Thyroid gland (tissue), 4 donors: ENCODE measurements at regions not wholly inside any gene's neighbourhood (a gene's known extent, or its start where the extent isn't known, plus 50 kb on each side); places are given as distances from the start of the nearest gene placed in this dataset.
A peak's percentile ranks its signal among the peaks of the same experiment; 100 is the strongest.

Experiments used
- DNase-seq, 2 donors: peaks; one replicate each; pipeline ENCODE4 v3.0.0-alpha.2; 2019
- H3K27ac ChIP-seq, 3 donors: fragments of 200-600 bp; sonication (generic); 1 replicate in 2 of 3; 2 replicates in 1 of 3; pipeline ENCODE4 v1.5.1; 2016 to 2019; ENCODE audit warnings: mild to moderate bottlenecking in 1 of 3, moderate library complexity in 1 of 3
- H3K27me3 ChIP-seq: fragments of 200-600 bp; sonication (generic); one replicate; pipeline ENCODE4 v1.5.1; 2019
- H3K36me3 ChIP-seq, 2 donors: fragments of 200-600 bp; sonication (generic); one replicate each; pipeline ENCODE4 v1.5.1; 2016 to 2019
- H3K4me1 ChIP-seq, 2 donors: fragments of 200-600 bp; sonication (generic); one replicate each; pipeline ENCODE4 v1.5.1; 2017 to 2019
- H3K4me3 ChIP-seq, 3 donors: fragments of 200-600 bp; sonication (generic); replicated peaks in 1 of 3; 1 replicate in 2 of 3; 2 replicates in 1 of 3; pipeline ENCODE4 v1.5.1; 2016; ENCODE audit warnings: mild to moderate bottlenecking in 1 of 3
- H3K9me3 ChIP-seq: fragments of 200-600 bp; sonication (generic); one replicate; pipeline ENCODE4 v1.5.1; 2017
- POLR2A ChIP-seq, 2 donors: fragments of 450-650 bp; IDR thresholded peaks; one replicate each; pipeline ENCODE4 v1.6.1; 2017; ENCODE audit warnings: antibody characterized with exemption in 2 of 2, mild to moderate bottlenecking in 2 of 2, moderate library complexity in 1 of 2
- WGBS, 2 donors: methylation state at CpG; one replicate each; pipeline ENCODE4 v1.1.5; 2017; 5-methylcytosine and 5-hydroxymethylcytosine counted together
- intact Hi-C: fragments of 100-400 bp; cut with DNase I; formaldehyde crosslinking; loops from one replicate; pipeline ENCODE4 v1.15.1; 2023
- TF ChIP-seq, protein P1 (sequence below), 6 experiments: fragments of 200-600 bp in 3 of 6; fragments of 450-650 bp in 3 of 6; sonication (generic) in 3 of 6; IDR thresholded peaks; one replicate each; pipeline ENCODE4 v1.5.1; 2016 to 2019; ENCODE audit warnings: antibody characterized with exemption in 6 of 6, mild to moderate bottlenecking in 2 of 6, inconsistent platforms in 1 of 6, moderate library complexity in 1 of 6

DNA sequence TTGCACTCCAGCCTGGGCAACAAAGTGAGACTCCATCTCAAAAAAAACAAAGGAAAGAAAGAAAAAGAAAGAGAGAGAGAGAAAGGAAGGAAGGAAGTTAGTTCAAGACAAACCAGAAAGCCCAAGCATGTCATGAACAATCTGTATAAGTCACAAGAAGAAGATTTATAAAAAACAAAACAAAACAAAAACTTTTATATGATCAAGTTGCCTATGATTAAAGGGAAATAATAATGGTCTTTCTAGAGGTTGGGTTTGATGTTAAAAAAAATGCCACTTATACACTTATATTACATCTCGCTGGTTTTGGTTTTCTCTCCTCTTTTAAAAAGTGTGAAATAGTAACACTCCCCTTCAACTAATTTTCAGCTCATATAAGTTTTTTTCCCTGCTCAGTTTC lies 146.2 kb upstream of the CARMIL1 start:
- no peak for DNase-seq
- H3K9me3 ChIP-seq, result no peaks in the 10 kb centered on the region
- peak overlapping the region; percentile 50 to 92 (median 75) for H3K27ac ChIP-seq
- intact Hi-C loops, result no loop called here
- H3K4me1 ChIP-seq, result peaks cover 73% of the 10 kb centered on the region in 2 donors
- no peaks in the 10 kb centered on the region for H3K36me3 ChIP-seq
- H3K27me3 ChIP-seq, result no peaks in the 10 kb centered on the region
- 88 to 95% methylated on average over 1 of the region's 1 CpG for WGBS, 2 donors
- no peak overlapping the region for H3K4me3 ChIP-seq
- no peak for TF ChIP-seq POLR2A (IDR thresholded peaks at IDR 0.05)

GRCh38 chr6:25133568-25133967 lies 145.6 kb upstream of the CARMIL1 start:
- WGBS, 2 donors, result 12 to 21% methylated on average over 1 of the region's 1 CpG
- Histone ChIP-seq H3K4me3 (no peak overlapping the region), H3K4me1 (peaks cover 77% of the 10 kb centered on the region in 2 donors)

DNA sequence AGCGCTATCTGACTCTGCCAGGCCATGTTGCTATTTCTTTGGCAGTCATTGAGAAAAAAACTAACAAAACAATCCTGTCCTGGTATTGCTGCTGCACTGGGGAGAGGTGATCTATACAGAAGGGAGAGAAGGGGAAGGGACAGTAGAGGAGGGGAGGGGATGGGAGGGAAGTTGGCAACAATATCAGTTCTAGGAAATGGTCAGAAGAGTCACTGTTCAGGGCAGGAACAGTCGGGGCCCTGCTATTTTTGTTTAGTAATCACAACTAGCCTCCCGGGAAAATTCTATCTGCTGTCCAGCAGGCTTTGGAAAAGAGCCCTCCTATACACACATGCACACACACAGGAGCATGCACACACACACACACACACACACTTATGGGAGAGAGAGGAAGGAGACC lies 142.3 kb upstream of the CARMIL1 start:
- WGBS, 2 donors, result 0 to 6% methylated on average over 3 of the region's 3 CpGs
- peaks cover 59 to 62% of the 10 kb centered on the region in 2 donors for H3K4me1 ChIP-seq
- H3K36me3 ChIP-seq, result no peaks in the 10 kb centered on the region
- peak overlapping the region in 1 of 3 donors; percentile 15 for H3K4me3 ChIP-seq
- H3K9me3 ChIP-seq, result no peaks in the 10 kb centered on the region
- TF ChIP-seq, protein P1, sequence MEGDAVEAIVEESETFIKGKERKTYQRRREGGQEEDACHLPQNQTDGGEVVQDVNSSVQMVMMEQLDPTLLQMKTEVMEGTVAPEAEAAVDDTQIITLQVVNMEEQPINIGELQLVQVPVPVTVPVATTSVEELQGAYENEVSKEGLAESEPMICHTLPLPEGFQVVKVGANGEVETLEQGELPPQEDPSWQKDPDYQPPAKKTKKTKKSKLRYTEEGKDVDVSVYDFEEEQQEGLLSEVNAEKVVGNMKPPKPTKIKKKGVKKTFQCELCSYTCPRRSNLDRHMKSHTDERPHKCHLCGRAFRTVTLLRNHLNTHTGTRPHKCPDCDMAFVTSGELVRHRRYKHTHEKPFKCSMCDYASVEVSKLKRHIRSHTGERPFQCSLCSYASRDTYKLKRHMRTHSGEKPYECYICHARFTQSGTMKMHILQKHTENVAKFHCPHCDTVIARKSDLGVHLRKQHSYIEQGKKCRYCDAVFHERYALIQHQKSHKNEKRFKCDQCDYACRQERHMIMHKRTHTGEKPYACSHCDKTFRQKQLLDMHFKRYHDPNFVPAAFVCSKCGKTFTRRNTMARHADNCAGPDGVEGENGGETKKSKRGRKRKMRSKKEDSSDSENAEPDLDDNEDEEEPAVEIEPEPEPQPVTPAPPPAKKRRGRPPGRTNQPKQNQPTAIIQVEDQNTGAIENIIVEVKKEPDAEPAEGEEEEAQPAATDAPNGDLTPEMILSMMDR (IDR thresholded peaks at IDR 0.05), result no peak
- peak in 1 of 2 donors; percentile 32 for TF ChIP-seq POLR2A (IDR thresholded peaks at IDR 0.05)
- peak; percentile 48 to 51 for DNase-seq
- peak overlapping the region; percentile 88 to 92 (median 88) for H3K27ac ChIP-seq
- H3K27me3 ChIP-seq, result no peaks in the 10 kb centered on the region
- intact Hi-C loops, result no loop called here

More at GRCh38 chr6:25133568-25133967, 145.6 kb upstream of the CARMIL1 start:
- Histone ChIP-seq H3K36me3 (no peaks in the 10 kb centered on the region), H3K27ac (peak overlapping the region; percentile 50 to 92 (median 75)), H3K9me3 (no peaks in the 10 kb centered on the region), H3K27me3 (no peaks in the 10 kb centered on the region)
- no peak for DNase-seq
- intact Hi-C loops, result no loop called here
- TF ChIP-seq, protein P1 (IDR thresholded peaks at IDR 0.05), result no peak
- TF ChIP-seq POLR2A (IDR thresholded peaks at IDR 0.05), result no peak

DNA sequence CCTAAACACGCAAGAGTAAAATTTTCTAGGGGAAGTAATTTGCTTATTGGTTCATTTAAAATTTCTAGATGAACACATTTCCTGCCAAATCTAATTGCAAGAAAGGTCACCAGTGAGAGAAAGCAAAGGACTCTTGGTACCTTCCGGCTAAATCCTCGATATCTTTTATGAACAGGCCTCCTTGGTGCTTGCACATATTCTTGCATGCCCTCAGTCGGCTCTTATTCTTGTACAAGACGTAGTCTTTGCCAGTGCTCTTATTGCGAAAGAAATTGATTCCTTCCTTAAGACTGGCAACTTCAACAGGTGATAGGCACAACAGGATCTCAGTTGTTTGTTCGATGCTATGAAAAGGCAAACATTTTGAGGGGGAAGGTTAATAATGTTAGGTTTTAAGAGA lies 141.7 kb upstream of the CARMIL1 start:
- no peak for DNase-seq
- no peaks in the 10 kb centered on the region for H3K9me3 ChIP-seq
- H3K4me3 ChIP-seq, result peak overlapping the region in 2 of 3 donors; percentile 10 to 24
- intact Hi-C loops, result no loop called here
- no peaks in the 10 kb centered on the region for H3K27me3 ChIP-seq
- TF ChIP-seq, protein P1 (IDR thresholded peaks at IDR 0.05), result no peak
- TF ChIP-seq POLR2A (IDR thresholded peaks at IDR 0.05), result no peak
- H3K36me3 ChIP-seq, result no peaks in the 10 kb centered on the region
- WGBS, 2 donors, result 53 to 68% methylated on average over 7 of the region's 7 CpGs
- peaks cover 53 to 61% of the 10 kb centered on the region in 2 donors for H3K4me1 ChIP-seq
- H3K27ac ChIP-seq, result peak overlapping the region; percentile 88 to 92 (median 88)

- Histone ChIP-seq H3K27me3 (no peaks in the 10 kb centered on the region), H3K36me3 (no peaks in the 10 kb centered on the region), H3K4me1 (peaks cover 51 to 60% of the 10 kb centered on the region in 2 donors), H3K9me3 (no peaks in the 10 kb centered on the region), H3K4me3 (peak overlapping the region in 2 of 3 donors; percentile 10 to 24), H3K27ac (peak overlapping the region; percentile 88 to 92 (median 88))
- DNase-seq, result no peak
- intact Hi-C loops, result no loop called here
- WGBS, 2 donors, result 42 to 52% methylated on average over 5 of the region's 5 CpGs
- TF ChIP-seq, protein P1 (IDR thresholded peaks at IDR 0.05), result no peak
- TF ChIP-seq POLR2A (IDR thresholded peaks at IDR 0.05), result no peak
Measured at GRCh38 chr6:25137916-25138232, 141.3 kb upstream of the CARMIL1 start.
